ENCODE measurements at regions not wholly inside any gene's neighbourhood (a gene's known extent, or its start where the extent isn't known, plus 50 kb on each side); places are given as distances from the start of the nearest gene placed in this dataset.
"Not testable (repeated sequence)": the region's sequence is repeated elsewhere in the genome, so short reads cannot be mapped to it uniquely, and the experiment has no call there.

DNA sequence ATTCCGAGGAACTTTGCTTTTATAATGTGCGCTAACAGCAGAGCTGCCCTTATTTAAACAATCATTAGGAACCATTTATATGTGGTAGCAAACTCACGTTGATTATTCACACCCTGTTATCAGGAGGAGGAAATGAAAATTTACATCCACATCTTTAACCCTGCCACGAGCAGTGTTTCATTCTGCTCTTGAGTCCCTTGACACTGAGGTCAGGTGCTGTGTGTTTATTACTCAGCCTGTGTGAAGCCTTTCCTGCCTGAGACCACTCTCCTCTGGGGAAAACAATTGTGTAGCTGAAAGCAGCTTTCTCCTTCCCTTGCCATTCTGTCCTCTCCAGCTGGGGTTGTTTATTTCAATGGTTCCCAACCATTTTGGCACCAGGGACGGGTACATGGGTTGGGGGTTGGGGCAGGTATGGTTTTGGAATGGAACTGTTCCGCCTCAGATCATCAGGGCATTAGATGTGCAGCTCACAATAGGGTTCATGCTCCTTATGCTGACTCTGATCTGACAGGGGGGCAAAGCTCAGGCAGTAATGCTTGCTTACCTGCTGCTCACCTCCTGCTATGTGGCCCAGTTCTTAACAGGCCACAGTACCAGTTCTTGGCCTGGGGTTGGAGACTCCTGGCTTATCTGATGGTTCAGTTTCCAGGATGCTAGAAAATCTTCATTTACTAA is 651.1 kb downstream of the TDRD15 start:
- no peak for TF ChIP-seq POLR2A (IDR thresholded peaks at IDR 0.05)
- TF ChIP-seq, protein P1, sequence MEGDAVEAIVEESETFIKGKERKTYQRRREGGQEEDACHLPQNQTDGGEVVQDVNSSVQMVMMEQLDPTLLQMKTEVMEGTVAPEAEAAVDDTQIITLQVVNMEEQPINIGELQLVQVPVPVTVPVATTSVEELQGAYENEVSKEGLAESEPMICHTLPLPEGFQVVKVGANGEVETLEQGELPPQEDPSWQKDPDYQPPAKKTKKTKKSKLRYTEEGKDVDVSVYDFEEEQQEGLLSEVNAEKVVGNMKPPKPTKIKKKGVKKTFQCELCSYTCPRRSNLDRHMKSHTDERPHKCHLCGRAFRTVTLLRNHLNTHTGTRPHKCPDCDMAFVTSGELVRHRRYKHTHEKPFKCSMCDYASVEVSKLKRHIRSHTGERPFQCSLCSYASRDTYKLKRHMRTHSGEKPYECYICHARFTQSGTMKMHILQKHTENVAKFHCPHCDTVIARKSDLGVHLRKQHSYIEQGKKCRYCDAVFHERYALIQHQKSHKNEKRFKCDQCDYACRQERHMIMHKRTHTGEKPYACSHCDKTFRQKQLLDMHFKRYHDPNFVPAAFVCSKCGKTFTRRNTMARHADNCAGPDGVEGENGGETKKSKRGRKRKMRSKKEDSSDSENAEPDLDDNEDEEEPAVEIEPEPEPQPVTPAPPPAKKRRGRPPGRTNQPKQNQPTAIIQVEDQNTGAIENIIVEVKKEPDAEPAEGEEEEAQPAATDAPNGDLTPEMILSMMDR (IDR thresholded peaks at IDR 0.05) = no peak
- Histone ChIP-seq H3K27me3 (no peaks in the 10 kb centered on the region), H3K4me3 (no peak overlapping the region), H3K36me3 (ENCODE audit: low read depth, missing control alignments) (no peaks in the 10 kb centered on the region), H3K9me3 (no peaks in the 10 kb centered on the region), H3K27ac (no peak overlapping the region), H3K4me1 (peaks cover 4% of the 10 kb centered on the region)
- intact Hi-C loops (cut with DNase I; ENCODE audit: low total_unique reads) = no loop called here
- WGBS, 2 donors = 49 to 61% methylated on average over 6 of the region's 6 CpGs
- no peak for DNase-seq

DNA sequence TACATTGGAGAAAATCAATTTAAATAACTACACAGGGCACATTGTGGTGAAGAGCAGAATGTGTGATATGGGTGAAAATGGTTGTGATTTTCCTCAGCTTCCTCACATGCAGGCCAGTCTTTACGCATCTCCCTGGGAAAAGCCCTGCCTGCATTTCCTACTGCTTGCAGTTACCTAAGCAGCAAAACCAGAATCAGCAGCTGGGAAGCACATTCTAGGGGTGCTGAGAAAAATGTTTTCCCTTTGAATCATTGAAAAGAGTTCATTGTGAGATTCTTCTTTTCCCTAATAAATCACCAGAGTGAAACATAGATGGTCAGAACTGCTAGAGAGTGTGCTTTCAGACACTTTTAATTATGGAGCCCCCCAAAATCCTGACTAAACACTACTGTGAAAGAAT is 656.0 kb downstream of the TDRD15 start:
- no peak overlapping the region for H3K4me3 ChIP-seq
- no peak for DNase-seq
- no peaks in the 10 kb centered on the region for H3K27me3 ChIP-seq
- TF ChIP-seq POLR2A (IDR thresholded peaks at IDR 0.05) = no peak
- TF ChIP-seq, protein P1 (IDR thresholded peaks at IDR 0.05) = no peak
- no peaks in the 10 kb centered on the region for H3K9me3 ChIP-seq
- no peak overlapping the region for H3K27ac ChIP-seq
- 94 to 100% methylated on average over 1 of the region's 1 CpG for WGBS, 2 donors
- intact Hi-C loops (cut with DNase I; ENCODE audit: low total_unique reads) = no loop called here
- H3K4me1 ChIP-seq = peaks cover 4% of the 10 kb centered on the region
- H3K36me3 ChIP-seq (ENCODE audit: low read depth, missing control alignments) = no peaks in the 10 kb centered on the region

DNA sequence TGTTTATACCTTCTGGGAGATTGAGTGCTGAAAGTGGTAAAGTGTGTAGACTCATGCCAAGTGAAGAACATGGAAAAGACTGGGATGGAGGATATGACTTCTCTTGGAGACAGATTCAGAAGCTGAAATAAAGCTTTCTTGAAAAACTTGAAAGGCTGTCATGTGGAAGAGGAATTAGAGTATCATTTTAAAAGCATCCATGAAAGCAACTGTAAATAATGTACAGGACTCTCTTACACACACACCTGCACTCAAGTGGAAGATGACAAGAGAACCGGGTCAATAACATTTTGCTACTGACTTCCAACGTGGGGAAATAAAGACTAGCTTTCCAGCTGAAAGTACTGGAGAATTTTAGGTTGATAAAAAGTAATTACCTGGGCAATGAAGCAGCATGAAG is 658.2 kb downstream of the TDRD15 start:
- H3K9me3 ChIP-seq = no peaks in the 10 kb centered on the region
- TF ChIP-seq, protein P1 (IDR thresholded peaks at IDR 0.05) = no peak
- TF ChIP-seq POLR2A (IDR thresholded peaks at IDR 0.05) = no peak
- intact Hi-C loops (cut with DNase I; ENCODE audit: low total_unique reads) = no loop called here
- no peaks in the 10 kb centered on the region for H3K36me3 ChIP-seq (ENCODE audit: low read depth, missing control alignments)
- no peaks in the 10 kb centered on the region for H3K4me1 ChIP-seq
- no peak for DNase-seq
- no peak overlapping the region for H3K27ac ChIP-seq
- no peak overlapping the region for H3K4me3 ChIP-seq
- no peaks in the 10 kb centered on the region for H3K27me3 ChIP-seq
- 82 to 88% methylated on average over 2 of the region's 2 CpGs for WGBS, 2 donors

DNA sequence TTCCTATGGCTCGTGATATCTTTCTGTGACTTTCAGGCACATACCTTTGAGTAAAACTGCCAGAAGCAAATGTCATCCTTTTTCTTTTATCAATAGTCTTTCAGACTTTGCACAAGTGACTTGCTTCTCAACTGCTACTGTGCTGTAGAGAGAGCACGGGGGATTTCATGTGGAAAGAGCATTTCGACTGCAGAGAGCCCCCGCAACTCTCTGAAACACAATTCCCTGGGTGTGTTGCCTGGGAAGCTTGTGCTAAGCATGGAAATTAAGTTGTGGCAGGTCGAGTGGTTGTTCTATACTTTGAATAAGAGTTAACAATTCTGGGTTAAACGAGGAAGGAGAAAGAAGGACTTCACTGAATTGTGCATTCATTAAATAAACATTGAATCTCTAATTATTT is 659.1 kb downstream of the TDRD15 start:
- no peaks in the 10 kb centered on the region for H3K27me3 ChIP-seq
- no peaks in the 10 kb centered on the region for H3K36me3 ChIP-seq (ENCODE audit: low read depth, missing control alignments)
- WGBS, 2 donors = 82 to 87% methylated on average over 6 of the region's 6 CpGs
- no peaks in the 10 kb centered on the region for H3K4me1 ChIP-seq
- no peaks in the 10 kb centered on the region for H3K9me3 ChIP-seq
- no peak for DNase-seq
- intact Hi-C loops (cut with DNase I; ENCODE audit: low total_unique reads) = no loop called here
- no peak overlapping the region for H3K27ac ChIP-seq
- no peak overlapping the region for H3K4me3 ChIP-seq
- no peak for TF ChIP-seq POLR2A (IDR thresholded peaks at IDR 0.05)
- TF ChIP-seq, protein P1 (IDR thresholded peaks at IDR 0.05) = no peak

DNA sequence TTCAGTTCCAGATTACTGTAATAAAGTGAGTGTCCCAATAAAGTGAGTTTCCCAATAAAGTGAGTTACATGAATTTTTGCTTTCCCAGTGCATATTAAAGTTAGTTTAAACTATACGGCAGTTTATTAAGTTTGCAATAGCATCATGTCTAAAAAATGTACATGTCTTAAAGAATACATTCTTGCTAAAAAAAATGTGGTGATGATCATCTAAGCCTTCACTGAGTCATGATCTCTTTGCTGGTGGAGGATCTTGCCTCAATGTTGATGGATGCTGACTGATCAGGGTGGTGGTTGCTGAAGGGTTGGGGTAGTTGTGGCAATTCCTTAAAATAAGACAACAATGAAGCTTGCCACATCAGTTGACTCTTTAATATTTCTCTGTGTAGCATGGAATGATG is 664.2 kb downstream of the TDRD15 start:
- no peak for DNase-seq
- no peak overlapping the region for H3K27ac ChIP-seq
- H3K27me3 ChIP-seq = no peaks in the 10 kb centered on the region
- WGBS, 2 donors = 87 to 96% methylated on average over 1 of the region's 1 CpG
- H3K4me1 ChIP-seq = no peaks in the 10 kb centered on the region
- H3K36me3 ChIP-seq (ENCODE audit: low read depth, missing control alignments) = no peaks in the 10 kb centered on the region
- H3K4me3 ChIP-seq = no peak overlapping the region
- intact Hi-C loops (cut with DNase I; ENCODE audit: low total_unique reads) = no loop called here
- no peaks in the 10 kb centered on the region for H3K9me3 ChIP-seq
- no peak for TF ChIP-seq POLR2A (IDR thresholded peaks at IDR 0.05)
- TF ChIP-seq, protein P1 (IDR thresholded peaks at IDR 0.05) = no peak

DNA sequence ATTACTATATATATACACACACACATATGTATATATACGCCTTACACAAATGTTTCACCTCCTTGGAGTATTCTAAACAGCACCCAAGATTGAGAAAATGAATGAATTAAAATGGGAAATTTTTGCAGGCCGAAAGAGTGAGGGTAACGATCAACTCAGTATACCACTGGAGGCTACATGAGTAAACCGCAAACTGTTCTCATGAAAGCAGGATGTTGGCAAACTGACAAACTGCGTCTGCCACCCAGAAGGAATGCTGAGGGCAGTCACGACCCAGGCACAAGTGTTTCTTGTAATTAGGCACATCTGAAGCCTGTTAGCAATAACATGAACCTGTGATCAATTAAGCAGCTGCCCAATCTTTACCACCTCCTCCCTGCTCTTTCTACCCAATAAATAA is 666.5 kb downstream of the TDRD15 start:
- H3K9me3 ChIP-seq; H3K36me3 ChIP-seq (ENCODE audit: low read depth, missing control alignments); DNase-seq; H3K4me1 ChIP-seq; intact Hi-C loops (cut with DNase I; ENCODE audit: low total_unique reads); H3K4me3 ChIP-seq; H3K27ac ChIP-seq; H3K27me3 ChIP-seq: not testable (repeated sequence)
- 74 to 88% methylated on average over 6 of the region's 6 CpGs for WGBS, 2 donors

Measured in testis (tissue), 2 donors.